Ramos (cell line): ENCODE measurements at regions not wholly inside any gene's neighbourhood (a gene's known extent, or its start where the extent isn't known, plus 50 kb on each side); places are given as distances from the start of the nearest gene placed in this dataset.

Source experiments
- in situ Hi-C: fragments of 300-500 bp; cut with MboI; formaldehyde crosslinking; loops from one replicate; pipeline ENCODE4 v1.14.3; 2022; ENCODE audit warnings: low sequenced_read_pairs; ENCODE audit not compliant: unreplicated experiment

GRCh38 chr16:51487880-51488279, 336.8 kb upstream of the SALL1 start:
- in situ Hi-C loops, result no loop called here

- in situ Hi-C loops, result loop anchor here (25.0 kb wide), 1 partner anchor 88 kb away; no protein-coding TSS in a partner anchor
Measured at GRCh38 chr16:51474414-51475091, 323.5 kb upstream of the SALL1 start.

DNA sequence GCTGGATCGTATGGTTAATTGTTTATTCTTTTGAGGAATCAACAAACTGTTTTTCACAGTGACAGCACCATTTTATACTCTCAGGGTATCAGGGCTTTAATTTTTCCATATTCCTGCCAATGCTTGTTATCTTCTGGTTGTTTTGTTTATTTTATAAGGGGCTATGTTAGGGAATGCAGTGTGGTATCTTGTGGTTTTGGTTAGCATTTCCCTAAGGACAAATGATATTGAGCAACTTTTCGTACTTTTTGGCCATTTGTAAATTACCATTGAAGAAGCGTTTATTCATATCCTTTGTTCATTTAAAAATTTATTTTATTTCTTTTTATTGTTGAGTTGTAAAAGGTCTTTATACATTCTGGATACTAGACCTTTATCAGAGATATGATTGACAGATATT, 322.0 kb upstream of the SALL1 start:
- in situ Hi-C loops, result loop anchor here (25.0 kb wide), 1 partner anchor 89 kb away; no protein-coding TSS in a partner anchor

GRCh38 chr16:51470492-51470891, 319.4 kb upstream of the SALL1 start:
- in situ Hi-C loops, result loop anchor here (25.0 kb wide), 1 partner anchor 92 kb away; no protein-coding TSS in a partner anchor

DNA sequence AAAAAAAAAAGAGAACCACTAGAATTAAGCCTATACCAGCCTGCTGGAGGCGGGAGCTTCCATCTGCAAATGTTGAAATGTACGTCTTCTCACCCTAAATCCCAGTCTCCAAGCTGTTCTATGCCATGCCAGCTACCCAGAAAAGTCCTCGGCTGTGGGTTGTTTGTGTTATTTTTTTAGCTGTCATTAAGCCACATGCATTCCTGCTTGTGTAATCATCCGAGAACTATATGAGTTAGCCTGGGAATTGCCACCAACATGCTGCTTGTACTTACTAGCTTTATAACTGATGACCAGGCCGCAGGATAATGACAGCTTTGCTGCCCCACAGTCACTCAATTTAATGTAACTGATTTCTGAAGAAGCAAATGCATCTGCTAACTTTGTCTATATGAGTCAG, 313.9 kb upstream of the SALL1 start:
- in situ Hi-C loops, result loop anchor here (25.0 kb wide), 1 partner anchor 97 kb away; no protein-coding TSS in a partner anchor

GRCh38 chr16:51461255-51461654, 310.2 kb upstream of the SALL1 start:
- in situ Hi-C loops, result loop anchor here (25.0 kb wide), 1 partner anchor 101 kb away; no protein-coding TSS in a partner anchor

- in situ Hi-C loops, result loop anchor here (25.0 kb wide), 1 partner anchor 104 kb away; no protein-coding TSS in a partner anchor
Measured at GRCh38 chr16:51458356-51459140, 307.5 kb upstream of the SALL1 start.

DNA sequence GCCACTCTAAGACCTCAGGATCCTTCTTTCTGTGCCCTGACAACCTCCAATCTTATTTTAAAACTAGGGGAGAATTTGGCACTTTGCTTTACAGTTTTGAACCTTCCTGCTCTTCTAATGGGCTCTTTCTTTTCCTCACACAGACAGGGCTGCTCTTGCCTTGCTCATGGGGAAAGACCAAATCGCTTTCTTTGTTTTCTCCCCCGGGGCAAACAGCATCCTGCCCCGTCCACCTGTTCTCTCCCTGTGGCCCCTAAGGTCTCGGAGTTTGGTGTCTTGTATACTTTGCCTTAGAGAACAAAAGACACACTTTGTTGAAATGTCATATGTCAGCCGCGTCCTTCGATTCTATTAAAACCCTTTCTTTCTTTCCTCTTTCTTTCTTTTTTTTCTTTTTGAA, 306.7 kb upstream of the SALL1 start:
- in situ Hi-C loops, result loop anchor here (25.0 kb wide), 1 partner anchor 105 kb away; no protein-coding TSS in a partner anchor

DNA sequence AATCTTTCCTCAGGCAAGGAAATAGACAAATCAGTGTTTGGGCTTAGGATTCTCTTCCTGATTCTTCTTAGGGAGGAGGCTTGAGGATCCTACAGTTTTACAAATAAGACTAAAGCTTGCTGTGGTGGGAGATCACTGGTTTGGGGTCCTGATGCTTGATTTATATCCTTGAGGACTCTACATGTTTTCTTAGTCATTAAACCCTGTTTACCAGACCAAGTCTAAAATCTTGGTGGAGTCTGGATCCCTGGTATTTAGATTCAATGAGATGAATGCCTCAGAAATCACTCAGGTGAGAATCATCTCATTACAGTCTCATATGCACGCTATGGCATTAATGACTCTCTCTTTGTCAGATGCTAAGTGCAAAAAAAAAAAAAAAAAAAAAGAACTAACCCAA, 304.3 kb upstream of the SALL1 start:
- in situ Hi-C loops, result loop anchor here (25.0 kb wide), 1 partner anchor 107 kb away; no protein-coding TSS in a partner anchor

GRCh38 chr16:51453251-51453650, 302.2 kb upstream of the SALL1 start:
- in situ Hi-C loops, result loop anchor here (25.0 kb wide), 1 partner anchor 109 kb away; no protein-coding TSS in a partner anchor

DNA sequence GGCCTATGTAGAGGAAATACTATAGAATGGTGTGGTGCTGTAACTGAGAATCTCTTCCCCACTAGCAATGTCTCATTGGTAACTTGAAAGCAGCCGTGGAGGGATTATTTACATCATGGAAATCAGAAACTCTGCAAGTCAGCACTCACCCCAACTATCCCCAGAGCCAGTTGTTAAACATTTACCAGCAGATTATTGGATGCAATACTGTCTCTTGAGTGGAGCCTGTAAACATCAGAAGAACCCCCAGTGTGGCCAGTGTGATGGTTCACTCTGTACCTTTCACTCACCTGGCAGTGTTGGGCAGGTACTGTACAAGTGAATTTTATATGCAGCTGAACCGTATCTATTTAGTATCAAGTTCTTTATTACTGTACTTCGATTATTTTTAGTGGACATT, 299.8 kb upstream of the SALL1 start:
- in situ Hi-C loops, result loop anchor here (25.0 kb wide), 1 partner anchor 111 kb away; no protein-coding TSS in a partner anchor

- in situ Hi-C loops, result loop anchor here (25.0 kb wide), 1 partner anchor 112 kb away; no protein-coding TSS in a partner anchor
Measured at GRCh38 chr16:51450376-51450775, 299.3 kb upstream of the SALL1 start.

GRCh38 chr16:51449441-51449840, 298.4 kb upstream of the SALL1 start:
- in situ Hi-C loops, result no loop called here

DNA sequence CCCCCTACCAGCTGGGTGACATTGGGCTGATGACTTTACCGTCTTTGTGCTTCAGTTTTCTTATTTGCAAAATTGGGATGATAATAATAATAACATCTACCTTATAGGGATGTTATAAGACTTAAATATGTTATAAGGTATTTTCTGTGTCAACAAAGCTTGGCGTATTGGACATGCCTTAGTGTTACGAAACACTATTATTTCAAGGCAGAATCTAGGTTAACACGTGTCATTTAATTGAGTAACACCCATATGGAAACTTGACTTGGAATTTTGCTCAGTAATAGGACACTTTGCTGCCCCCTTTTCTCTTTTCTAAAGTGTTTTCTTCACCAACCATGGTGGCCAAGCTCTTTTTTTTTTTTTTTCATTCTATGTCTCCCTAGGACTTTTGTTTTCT, 294.2 kb upstream of the SALL1 start:
- in situ Hi-C loops, result no loop called here

DNA sequence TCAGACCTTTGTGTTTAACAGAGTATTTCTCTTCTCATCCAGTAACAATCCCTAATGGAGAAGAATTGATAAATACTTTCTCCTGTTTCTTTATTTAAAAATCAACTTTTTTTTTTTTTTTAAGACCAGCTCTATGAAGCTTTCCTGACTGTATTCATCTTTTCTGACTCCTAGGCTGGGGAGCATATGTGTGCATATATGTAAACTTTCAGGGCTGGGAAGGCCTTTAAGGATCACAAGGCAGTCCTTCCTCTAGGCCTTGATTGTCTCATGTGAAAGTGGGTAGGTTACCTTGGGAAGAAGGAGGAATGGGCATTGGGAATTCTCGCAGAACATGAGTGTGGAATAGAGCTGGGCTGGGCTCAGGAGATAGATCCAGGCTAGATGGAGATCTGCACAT, 292.9 kb upstream of the SALL1 start:
- in situ Hi-C loops, result no loop called here

DNA sequence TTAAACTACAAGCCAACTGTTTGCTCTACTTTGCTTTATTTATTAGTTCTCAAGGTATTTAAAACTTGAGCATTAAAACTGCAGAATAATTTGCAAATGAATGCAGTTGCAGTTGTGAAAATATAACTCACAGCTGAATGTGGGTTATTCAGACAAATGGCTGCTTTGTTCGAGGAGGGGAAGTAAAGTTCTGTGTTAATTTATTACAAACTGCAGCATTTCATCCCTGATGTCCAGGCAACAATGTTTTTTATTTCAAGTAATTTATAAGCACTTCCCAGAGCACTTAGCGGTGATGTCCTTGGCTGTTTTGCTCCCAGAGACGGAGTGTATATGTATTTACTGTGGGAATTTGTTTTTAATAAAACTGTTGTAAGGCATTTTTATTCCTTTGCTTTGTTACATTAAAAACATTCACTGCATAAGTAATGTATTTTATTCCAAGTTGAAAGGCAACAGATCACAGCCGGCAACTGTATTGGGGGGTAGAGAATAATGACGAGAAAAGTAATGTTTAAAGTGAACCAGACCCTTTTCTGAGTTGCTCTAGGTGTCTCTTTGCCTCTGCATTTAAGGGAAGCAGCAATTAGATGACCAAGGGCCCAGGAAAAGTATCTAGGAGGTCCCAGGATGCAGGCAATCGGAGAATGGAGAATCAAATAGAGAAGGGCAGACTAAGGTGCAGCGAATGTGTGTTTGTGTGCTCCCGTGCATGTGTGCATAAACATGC, 291.2 kb upstream of the SALL1 start:
- in situ Hi-C loops, result no loop called here

DNA sequence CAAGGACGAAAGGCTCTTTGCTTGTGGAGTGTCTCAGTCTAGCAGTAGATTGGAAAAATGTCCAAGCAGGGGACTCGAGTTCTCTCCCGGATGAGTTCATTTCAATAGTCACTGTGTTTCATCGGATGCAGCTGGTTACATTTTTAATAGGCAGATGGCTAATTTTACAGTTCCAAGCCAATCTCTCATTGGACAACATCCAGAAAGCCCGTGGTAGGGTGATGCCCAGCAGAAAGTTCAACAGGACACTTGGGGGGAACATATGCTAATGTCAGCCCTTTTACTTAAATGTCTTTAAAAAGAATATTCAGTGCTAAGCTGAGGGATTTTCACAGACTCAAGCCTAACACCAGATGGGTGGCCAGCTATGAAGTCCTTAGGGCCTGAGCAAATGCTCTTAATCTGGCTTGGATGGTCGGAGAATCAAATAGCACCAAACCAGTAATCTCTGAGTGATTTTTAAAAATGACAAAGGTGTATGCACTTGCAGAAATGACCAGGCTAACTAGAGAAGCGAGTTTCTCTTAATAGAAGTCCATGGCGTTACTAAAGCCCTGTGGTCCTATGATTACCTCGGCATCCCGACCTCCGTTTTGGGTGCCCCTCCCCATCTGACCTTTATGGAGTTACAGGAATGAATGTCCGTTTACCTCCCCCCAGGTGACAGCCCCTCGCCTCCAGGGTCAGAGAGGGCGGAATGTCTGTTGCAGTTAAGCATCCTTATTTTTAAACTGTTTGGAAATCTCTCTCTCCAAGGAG, 289.2 kb upstream of the SALL1 start:
- in situ Hi-C loops, result no loop called here

GRCh38 chr16:51439271-51439670, 288.2 kb upstream of the SALL1 start:
- in situ Hi-C loops, result no loop called here

DNA sequence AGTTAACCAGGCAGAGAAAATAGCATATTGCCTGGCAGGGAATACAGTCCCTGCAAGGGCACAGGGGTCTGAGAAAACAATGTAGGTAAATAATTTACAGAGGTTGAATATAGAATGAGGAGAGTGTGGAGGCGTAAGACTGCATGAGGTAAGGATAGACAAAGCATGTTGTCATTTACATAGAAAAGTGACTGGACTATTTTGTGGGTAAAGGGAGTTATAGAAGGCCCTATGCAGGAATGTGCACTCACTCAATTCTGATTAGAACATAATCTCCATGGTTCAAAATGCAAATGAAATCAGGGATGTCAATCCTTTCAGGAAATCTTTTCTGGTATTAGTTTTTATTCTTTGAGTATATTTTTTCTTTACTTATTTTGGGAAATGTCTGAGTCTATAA, 285.7 kb upstream of the SALL1 start:
- in situ Hi-C loops, result no loop called here
